Ureter (tissue), 1 donor: ENCODE measurements at regions not wholly inside any gene's neighbourhood (a gene's known extent, or its start where the extent isn't known, plus 50 kb on each side); places are given as distances from the start of the nearest gene placed in this dataset.

Source experiments
- DNase-seq: peaks from one replicate; pipeline ENCODE4 v3.0.0-alpha.2; 2020; ENCODE audit warnings: low spot score
- donor health status: DM: yes; HTN: yes; CAD: no.

DNA sequence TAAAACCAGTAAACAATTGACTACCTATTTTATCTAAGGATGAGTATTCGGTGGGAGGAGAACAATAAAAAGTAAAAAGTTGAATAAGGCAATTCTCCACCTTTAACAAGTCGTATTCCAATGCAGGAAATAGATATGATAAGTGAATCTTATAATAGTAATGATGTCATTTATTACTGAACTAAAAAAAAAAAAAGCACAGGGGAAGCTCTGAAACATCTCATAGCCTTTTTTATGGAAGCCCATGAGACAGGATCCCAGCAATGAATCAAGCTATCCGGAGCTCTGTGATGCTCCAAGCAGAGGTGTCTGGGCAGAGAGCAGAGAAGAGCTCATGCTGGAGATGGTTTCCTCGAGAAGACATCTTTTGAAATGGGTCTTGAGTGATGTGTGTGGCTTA is 376.0 kb downstream of the ICE1 start:
- no peak for DNase-seq

DNA sequence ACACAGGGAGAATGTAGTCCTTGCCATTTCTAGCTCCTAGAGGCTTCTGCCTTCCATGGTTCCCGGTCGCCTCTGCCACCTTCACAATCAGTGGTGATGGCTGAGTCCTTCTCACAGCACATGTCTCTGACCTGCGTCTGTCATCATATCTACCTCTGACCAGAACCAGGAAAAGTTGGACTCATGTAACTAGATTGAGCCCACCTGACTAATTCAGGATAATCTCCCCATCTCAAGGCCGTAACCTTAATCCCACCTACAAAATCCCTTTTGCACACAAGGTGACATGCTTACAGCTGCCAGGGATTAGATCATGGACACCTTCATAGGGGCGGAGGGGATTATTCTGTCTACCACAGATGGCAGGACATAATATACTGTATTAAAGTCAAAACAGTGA is 375.6 kb downstream of the ICE1 start:
- DNase-seq = no peak

DNA sequence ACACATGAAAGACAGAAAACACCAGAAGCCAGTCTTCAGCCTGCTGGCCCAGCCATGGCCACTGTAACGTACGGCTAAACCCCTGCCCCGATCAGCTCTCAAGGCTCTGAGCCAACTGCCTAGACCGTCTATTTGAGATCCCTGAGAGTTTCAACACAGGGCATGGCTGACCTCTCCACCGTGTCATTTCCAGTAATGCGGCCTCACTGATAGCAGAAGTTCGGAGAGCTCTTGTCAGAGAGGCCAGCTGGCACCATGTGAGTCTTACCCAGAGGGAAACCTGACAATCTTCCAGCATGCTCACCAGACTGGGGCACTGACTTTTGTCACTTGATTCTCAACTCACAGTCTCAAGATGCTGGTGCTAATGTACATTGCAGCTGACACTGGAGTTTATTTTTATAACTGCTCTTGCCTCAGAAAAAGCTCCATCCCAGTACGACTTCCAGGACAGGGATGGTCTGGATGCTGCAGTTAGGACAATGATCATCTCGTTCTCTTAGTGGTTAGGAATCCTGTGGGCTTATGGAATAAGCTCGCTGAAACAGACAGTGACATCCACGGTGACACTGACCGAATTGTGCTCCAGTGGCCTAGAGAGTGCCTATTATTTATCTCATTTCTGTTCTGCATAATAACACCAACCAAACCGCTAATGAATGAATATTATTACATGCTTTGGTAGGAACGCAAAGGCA is 372.7 kb downstream of the ICE1 start:
- DNase-seq = no peak

DNA sequence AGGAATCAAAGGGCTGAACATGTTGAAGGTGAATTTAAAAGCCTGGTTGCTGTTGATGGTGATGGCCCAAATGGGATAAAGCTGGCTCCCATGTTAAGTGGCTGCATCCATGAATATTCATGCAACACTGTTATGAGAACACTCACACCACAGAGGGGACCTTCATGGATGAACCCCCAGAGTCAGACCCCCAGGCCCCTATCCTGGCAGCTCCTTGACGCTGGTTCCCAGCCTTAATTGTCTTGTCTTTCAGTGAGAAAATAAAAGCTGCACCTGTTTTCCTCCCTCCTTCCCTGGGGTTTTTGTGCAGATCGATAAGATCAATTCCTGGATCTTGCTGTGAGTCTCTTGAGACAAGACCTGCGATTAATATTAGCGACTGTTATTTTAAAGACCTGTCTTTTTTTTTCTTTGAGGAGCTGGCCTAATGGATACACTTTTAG is 371.7 kb downstream of the ICE1 start:
- no peak for DNase-seq

DNA sequence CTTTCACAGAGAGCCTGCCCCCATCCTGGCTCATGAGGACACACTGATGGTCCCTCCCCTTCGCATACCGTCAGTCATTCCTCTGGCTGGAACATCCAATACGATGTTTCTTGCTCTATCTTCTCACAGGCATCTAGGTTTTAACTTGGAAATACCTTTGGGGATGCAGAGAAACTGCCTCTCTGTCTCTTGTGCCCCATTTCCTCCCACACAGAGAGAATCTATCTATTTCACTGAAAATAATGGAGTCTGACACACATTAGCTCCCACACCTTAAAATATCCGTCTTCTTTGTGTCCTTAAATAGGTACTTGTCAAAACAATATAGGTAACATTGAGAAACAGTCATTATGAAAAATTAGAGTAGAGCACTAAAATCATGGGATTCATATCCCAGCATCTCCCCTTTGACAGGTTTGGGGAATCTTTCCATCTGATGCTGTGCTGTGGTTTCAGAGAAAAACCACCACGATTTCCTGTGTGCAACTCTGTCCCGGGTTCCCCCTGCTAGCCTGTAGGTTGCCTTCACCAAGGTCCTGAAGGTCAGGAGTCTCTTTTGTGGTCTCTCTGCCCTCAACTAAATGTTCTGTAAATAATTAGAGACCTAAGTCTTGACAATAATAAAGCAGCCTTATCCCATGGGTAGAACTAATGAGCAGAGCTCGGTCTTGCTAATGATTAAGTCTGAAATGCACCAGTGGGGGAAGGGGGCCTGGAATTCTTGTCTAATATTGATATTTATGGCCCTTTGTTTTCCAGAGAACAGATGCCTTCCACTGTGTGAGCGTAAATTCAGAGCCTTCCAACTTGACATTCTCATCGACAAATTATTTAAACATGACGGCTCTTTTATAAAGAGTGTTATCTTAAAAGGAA is 371.0 kb downstream of the ICE1 start:
- no peak for DNase-seq

DNA sequence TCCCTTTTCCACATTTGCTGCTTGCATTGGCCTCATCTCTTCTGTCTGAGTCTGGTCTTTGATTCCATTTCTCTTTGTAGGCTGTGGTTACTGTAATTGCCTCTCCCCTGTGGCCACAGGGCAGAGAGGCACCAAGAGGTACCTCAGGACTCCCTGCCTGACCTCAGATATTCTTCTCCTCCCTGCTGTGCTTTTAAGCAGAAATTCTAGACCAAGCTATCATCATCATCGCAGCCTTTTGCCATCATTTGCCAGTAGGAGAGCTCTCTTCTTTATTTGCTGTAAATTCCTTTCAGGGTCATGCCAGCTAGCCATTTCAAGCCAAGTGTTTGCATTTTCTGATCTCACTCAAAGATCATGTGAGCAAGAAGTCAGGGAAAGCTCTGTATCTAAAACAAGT is 369.6 kb downstream of the ICE1 start:
- no peak for DNase-seq

DNA sequence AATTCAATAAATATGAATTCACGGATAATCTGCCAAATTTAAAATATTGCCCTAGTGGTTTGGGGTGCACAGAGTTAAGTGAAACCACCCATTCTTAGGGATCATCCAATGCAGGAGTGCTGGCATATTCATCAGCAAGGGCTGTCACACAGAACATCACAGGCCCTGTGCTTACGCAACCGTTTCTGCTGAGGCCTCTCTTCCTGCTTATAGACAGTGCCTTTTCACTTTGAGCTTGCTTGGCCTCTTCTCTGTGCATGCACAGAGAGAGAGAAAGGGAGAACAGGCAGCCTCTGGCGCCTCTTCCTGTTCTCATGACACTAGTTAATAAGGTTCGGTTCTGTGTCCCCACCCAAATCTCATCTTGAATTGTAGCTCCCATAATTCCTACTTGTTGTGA is 366.3 kb downstream of the ICE1 start:
- no peak for DNase-seq

DNA sequence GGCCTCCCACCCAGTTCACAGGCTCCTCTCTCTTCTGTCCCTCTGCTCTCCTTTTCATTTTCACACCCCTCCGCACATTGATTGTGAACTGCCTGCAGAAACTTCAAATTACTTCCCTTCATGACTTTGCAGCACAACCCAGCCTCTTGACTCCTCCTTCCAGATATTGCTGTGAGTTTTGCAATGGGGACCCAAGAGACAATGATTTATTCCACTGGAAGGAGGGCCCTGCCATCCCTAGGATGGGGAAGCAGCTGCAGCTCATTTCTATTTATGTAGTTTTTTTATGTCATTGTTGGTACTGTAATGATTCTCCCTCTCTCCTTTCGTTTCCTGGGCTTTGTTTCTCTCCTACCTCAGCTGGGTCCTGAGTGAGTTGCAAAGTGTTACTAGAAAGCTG is 364.9 kb downstream of the ICE1 start:
- DNase-seq = no peak

DNA sequence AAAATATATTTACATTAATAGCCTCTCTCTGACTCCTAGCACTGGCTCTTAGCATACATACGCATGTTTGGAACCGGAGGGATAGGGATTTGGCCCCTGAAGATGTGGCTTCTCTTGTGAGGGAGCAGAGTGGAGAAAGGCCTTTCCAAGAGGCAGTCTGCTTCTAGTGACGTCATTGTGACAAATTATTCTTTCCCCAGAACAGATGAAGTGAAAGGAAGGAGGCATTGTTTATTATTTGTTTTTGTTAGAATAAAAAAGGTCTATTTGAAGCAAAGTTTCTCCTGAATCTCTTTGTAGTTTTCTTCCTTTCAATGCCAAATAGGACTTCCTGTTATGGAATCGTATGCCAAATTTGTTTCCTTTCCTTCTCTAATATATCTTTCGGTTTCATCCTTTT is 361.6 kb downstream of the ICE1 start:
- no peak for DNase-seq

DNA sequence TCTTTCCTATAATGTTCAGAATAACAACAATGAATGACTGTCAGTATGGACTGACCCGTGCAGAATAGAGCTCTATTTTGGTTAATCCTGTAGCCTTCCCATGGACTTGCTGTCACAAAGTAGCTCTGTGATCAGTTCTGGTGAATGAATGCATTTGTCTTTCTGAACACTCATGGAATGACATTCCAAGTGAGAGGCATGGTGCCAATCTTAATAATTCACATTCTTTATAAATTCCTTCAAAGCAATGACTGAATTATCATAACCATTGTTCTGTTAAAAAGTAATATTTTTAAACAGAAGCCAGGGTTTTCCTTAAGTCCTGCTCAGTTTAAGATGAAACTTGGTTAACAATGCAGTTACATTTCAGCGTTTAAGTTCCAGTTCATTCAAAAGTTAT is 360.5 kb downstream of the ICE1 start:
- no peak for DNase-seq

DNA sequence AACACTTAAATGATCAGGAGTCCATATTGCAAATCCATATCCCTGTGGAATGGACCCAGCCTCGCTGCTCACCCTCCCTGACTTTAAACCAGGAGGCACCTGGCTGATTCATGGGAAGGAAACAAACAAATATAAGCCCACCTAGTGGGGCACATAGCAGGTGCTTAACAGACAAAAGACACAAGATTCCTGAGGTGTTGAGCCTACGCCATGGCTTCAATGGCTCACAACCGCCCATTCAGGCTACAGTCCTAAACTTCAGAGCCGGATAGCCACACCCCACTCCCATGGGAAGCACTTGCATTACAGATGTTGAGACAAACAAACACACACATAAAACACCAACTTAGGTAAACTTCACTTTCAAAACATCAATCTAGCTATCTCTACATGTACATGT is 359.9 kb downstream of the ICE1 start:
- DNase-seq = no peak

DNA sequence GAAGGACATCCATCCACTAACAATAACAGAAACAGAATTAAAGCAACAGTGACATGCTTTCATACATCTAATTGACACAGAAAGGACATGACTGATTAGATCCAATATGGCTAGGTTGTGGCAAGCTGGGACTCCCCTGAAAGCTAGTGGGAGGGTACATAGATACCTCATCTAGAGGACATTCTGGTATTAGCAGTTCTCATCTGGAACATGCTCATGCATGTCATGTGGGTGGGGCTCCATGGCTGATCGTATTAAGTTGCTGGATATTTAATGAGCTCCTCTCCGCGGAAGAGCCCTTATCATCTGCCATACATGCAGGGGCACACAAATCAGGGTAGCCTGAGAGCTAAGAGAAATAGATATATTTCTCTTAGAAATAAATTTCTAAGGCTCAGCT is 358.9 kb downstream of the ICE1 start:
- no peak for DNase-seq

DNA sequence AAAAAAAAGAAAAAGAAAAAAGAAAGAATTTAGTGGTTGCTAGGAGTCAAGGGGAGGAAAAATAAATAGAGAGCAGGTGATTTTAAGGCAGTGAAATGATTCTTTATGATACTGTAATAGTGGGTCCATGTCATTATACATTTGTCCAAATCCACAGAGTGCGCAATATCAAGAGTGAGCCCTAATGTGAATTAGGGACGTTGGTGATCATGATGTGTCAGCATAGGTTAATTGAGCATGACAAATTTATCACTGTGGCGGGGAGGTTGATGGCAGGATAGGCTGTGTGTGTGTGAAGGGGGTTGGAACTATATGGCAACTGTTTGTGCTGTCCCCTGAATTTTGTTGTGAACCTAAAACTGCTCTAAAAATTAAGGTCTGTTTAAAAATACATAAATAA is 357.8 kb downstream of the ICE1 start:
- no peak for DNase-seq

DNA sequence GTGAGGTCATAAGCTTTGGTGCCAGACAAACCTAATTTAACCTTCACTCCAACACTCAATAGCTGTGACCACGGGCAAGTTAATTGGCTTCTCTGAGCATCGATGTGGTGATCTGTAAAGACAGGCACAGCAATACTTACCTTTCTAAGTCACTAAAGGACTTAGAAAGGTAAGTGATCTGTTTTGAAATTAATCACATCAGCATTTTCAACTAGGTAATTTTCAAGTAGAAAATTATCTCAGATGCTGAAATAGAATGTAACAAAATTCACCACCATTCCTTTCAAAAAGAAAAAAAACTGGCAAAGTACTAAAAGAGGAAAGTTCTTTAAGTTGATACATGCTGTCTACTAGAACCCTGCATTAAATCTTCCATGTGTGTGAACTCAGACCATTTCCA is 354.5 kb downstream of the ICE1 start:
- no peak for DNase-seq

DNA sequence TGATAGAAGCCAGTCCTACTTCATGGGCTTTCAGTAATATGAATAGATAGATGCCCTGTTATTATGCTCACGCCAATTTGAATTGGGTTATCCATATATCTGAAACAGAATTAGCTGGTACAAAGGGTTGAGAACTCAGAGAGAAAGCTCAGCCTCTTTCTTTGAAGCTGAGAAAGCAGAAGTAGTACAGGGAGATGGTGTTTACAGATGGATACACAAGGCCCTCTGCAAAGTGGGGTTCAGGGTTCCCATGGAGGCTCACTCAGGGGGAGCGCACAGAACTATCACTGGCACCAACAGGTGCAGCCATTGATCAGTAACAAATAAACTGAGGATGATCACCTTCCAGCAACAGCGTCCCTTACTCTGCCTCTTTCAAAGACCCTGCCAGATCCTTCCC is 349.7 kb downstream of the ICE1 start:
- no peak for DNase-seq

DNA sequence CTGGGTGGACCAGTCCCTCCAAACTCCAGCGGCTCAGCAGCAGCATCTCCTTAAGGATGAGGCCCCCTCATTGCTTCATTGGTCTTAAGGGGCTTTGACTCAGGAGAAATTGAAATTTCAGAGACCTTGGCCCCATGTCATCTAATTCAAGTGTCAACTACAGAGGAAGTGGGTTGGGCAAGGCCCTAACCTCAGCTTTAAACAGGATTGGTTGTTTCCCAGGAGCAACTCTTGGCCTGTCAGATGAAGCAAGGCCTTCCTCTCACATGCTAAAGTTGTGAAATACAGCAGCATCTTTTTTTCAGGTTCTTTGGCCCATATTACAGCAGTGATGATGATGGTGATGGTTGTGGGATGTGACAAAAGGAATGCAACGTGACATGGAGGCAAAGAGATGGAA is 348.3 kb downstream of the ICE1 start:
- no peak for DNase-seq

DNA sequence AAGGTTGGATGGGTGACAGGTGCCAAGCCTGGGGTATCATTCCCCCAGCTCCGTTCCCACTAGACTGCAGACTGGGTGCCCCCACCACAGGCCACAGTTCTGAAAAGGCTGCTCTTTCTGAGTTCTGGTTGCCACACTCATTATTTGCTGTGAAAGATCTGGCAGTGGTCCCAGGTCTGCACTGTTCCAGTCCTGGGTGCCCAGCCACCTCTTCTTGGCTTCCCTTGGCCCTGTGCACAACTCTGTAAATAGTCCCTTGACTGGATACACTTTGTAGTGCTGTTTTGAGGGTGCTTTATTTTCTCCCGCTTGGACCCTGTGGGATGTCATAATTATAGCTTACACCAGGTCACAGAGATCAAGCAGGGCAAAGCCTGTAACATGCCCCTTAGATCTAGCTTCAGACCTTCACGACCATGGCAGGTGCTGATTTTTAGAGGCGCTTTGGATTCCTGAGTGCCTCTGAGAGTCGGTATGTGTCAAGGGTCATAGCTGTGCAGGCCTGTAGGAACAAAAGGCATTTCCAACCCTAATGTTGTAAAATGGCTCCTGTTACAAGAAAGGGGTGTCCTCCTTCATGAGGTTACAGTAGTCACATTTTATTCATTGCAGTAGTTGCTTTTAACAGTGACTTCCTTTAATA is 344.9 kb downstream of the ICE1 start:
- no peak for DNase-seq

DNA sequence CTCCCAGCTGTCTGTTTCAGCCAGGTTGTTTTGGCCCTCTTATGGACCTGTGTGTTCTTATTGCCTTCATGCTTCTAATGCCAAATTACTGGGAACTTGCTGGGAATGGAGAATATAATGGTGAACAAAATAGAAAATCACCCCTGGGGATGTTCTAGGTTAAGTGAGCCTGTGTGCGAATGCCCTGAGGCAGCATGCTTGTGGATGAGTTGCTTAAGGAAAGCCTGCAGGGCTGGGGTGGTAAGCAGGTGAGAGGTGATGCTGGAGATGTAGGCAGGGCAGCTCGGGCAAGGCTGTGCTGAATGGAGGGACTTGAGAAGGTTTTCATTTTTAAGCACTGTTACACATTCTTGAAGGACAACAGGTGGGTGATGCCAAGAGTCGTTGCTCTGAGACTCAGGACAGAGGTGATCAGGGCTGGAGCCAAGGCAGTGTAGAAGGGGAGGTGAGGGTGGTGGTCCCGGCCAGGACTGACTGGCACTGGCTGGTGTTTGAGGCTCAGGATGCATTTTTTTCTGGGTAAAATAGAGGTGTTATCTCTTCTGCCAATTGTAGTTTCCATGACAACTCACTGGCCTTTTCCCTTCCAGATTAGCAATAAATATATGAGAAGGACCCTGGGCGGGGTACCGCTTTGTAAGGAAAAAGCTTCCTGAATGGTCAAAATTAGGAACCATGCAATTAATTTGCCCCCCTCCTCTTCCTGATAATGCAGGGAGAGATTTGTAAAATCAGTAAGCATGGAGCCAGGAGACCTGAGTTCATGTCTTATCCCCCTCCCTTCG is 342.8 kb downstream of the ICE1 start:
- DNase-seq = no peak

DNA sequence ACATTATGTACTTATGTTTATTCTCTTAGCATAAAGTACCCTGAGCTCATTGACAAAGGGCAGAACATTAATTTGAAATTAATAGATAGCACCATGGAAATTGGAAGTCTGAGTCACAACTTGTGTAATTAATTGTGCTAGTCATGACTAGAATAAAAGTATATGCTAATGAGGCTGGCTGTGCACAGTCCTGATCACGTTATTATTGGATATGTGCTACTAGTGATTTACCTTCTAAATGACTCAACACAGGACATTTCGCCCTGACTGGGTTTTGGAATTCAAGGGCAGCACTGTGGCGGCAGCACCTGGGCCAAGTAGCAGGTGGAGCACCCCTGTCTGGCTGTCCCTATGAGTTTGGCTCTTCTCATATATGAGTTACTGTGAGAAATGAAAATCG is 341.8 kb downstream of the ICE1 start:
- no peak for DNase-seq

DNA sequence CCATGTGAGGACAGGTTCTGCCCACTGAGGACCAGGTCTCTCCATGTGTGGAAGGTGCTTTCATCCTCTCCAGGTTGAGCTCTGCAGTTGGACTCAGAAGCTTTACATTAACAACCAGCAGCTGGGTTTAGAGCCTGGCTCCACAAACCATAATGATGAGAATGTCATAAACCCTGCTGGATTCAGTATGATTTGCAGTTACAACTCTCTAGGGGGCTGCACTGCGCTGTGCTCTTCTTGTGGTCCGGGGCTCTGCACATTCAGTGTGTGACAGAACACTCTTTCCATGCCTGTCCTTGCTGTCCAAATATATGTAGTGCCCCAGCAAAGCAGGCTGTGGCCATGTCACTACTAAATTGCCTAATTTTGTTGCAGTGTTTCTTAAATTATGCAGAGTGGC is 334.3 kb downstream of the ICE1 start:
- DNase-seq = no peak

DNA sequence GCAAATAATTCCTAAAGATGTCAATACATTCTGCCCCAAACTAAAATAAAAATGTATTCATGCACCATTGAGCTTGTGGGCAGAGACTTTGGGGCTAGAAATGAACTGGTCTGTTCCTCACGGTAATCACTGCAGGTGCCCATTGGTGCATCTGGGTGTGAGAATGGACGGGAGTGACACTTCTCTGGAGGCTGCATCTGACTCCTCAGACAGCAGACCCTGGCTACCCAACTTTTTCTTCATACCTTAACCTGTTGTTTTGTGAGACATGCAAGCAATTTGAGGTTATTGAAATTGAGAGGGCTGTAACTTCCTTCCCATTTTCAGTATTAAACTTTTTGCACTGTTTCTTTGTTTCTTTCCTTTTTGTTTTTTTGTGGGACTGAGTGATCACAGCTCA is 333.4 kb downstream of the ICE1 start:
- DNase-seq = no peak

DNA sequence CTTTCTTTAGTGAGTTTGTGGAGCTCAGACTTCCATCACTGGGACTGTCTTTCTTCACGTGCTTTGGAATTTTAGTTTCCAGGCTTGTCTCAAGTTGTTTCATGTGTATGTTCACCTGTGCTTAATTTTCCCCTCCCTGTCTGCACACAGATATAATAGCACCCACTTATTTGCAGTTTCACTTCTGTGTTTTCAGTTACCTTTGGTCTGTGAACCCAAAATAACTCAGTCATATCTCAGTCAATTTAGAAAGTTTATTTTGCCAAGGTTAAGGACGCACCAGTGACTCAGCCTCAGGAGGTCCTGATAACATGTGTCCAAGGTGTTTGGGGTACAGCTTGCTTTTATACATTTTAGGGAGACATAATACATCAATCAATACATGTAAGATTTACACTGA is 330.4 kb downstream of the ICE1 start:
- DNase-seq = no peak
